ENCODE measurements at regions not wholly inside any gene's neighbourhood (a gene's known extent, or its start where the extent isn't known, plus 50 kb on each side); places are given as distances from the start of the nearest gene placed in this dataset.

DNA sequence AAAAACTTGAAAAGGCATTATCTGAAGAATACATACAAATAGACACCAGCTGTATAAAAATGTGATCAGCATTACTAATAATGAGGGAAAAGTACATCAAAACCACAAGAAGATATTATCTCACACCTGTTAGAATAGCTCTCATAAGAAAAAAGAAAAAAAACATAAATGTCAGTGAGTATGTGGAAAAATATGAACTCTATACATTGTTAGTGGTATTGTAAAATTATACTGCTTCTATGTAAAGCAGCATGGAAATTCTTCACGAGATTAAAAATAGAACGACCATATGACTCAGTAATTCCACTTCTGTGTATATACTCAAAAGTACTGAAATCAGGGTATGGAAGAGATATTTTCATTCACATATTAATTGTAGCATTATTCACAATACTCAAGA is 1146.4 kb downstream of the SLITRK5 start:
- H2BK5ac ChIP-seq (ENCODE audit: low read depth, low read length, poor library complexity) = no peak overlapping the region
- no CpG with 5 or more reads among the region's 2 CpGs for WGBS (ENCODE audit: extremely low coverage, insufficient coverage, insufficient read length)
- H2BK12ac ChIP-seq (ENCODE audit: low read length) = no peak overlapping the region
- DNase-seq = no peak
- no peak overlapping the region for H2BK120ac ChIP-seq (ENCODE audit: insufficient read depth, low read length, poor library complexity)
- no peak overlapping the region for H2AK5ac ChIP-seq (ENCODE audit: low read length)
- no peak overlapping the region for H3K4ac ChIP-seq (ENCODE audit: low read depth, low read length)
- H3K79me2 ChIP-seq (ENCODE audit: control insufficient read depth, insufficient read depth, low read length, poor library complexity) = no peaks in the 10 kb centered on the region
- H3K9me3 ChIP-seq (ENCODE audit: insufficient read depth, low read depth, low read length) = no peaks in the 10 kb centered on the region
- no peak overlapping the region for H3K14ac ChIP-seq (ENCODE audit: low read length)
- H3K9ac ChIP-seq (ENCODE audit: low read length) = no peak overlapping the region
- no peaks in the 10 kb centered on the region for H3K4me1 ChIP-seq (ENCODE audit: control insufficient read depth in 1 of 2, insufficient read depth in 2 of 2, low read length in 2 of 2)
- no peak overlapping the region for H4K8ac ChIP-seq (ENCODE audit: low read depth, low read length)
- no peak overlapping the region for H4K91ac ChIP-seq (ENCODE audit: low read depth, low read length)
- H3K79me1 ChIP-seq (ENCODE audit: low read length) = no peaks in the 10 kb centered on the region
- no peak overlapping the region for H3K4me3 ChIP-seq (ENCODE audit: low read depth, low read length)
- no peak overlapping the region for H3K4me2 ChIP-seq (ENCODE audit: low read length)
- H3K27me3 ChIP-seq (ENCODE audit: insufficient read depth, low read length) = no peaks in the 10 kb centered on the region
- H4K12ac ChIP-seq (ENCODE audit: low read depth, low read length) = no peak overlapping the region
- H2AFZ ChIP-seq (ENCODE audit: insufficient read depth, low read length, poor library complexity) = no peak overlapping the region
- no peak overlapping the region for H3K23ac ChIP-seq (ENCODE audit: low read length)
- no peaks in the 10 kb centered on the region for H3K36me3 ChIP-seq (ENCODE audit: control insufficient read depth in 1 of 2, insufficient read depth in 2 of 2, low read length in 2 of 2)
- no peak overlapping the region for H3K27ac ChIP-seq (ENCODE audit: low read depth, low read length)
- H3K18ac ChIP-seq (ENCODE audit: low read length) = no peak overlapping the region

DNA sequence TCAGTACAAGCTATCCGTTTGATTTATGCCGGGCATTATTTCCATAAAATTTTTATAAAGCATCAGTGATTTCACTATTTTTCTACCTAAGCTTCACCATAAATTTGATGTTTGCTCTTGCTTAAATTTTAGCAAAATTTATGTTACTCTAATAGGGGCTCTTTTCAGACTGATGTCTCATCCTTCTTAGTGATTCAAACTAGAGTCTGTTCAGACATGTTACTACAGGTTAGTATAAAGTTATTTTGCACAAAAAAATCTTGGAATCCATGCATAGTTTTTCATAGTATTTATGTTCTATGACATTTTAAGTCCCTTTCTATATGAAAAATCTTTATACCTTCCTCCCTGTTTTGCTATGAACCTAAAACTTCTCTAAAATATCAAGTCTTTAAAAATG is 1151.9 kb downstream of the SLITRK5 start:
- Histone ChIP-seq H3K27me3 (ENCODE audit: insufficient read depth, low read length) (no peaks in the 10 kb centered on the region), H3K9me3 (ENCODE audit: insufficient read depth, low read depth, low read length) (no peaks in the 10 kb centered on the region), H3K36me3 (ENCODE audit: control insufficient read depth in 1 of 2, insufficient read depth in 2 of 2, low read length in 2 of 2) (no peaks in the 10 kb centered on the region), H3K4me2 (ENCODE audit: low read length) (no peak overlapping the region), H2BK120ac (ENCODE audit: insufficient read depth, low read length, poor library complexity) (no peak overlapping the region), H3K27ac (ENCODE audit: low read depth, low read length) (no peak overlapping the region), H4K8ac (ENCODE audit: low read depth, low read length) (no peak overlapping the region), H2BK12ac (ENCODE audit: low read length) (no peak overlapping the region), H4K12ac (ENCODE audit: low read depth, low read length) (no peak overlapping the region), H2AK5ac (ENCODE audit: low read length) (no peak overlapping the region), H4K91ac (ENCODE audit: low read depth, low read length) (no peak overlapping the region), H2AFZ (ENCODE audit: insufficient read depth, low read length, poor library complexity) (no peak overlapping the region), H3K23ac (ENCODE audit: low read length) (no peak overlapping the region), H2BK5ac (ENCODE audit: low read depth, low read length, poor library complexity) (no peak overlapping the region), H3K4ac (ENCODE audit: low read depth, low read length) (no peak overlapping the region), H3K14ac (ENCODE audit: low read length) (no peak overlapping the region), H3K79me1 (ENCODE audit: low read length) (no peaks in the 10 kb centered on the region), H3K79me2 (ENCODE audit: control insufficient read depth, insufficient read depth, low read length, poor library complexity) (no peaks in the 10 kb centered on the region), H3K9ac (ENCODE audit: low read length) (no peak overlapping the region), H3K18ac (ENCODE audit: low read length) (no peak overlapping the region), H3K4me3 (ENCODE audit: low read depth, low read length) (no peak overlapping the region), H3K4me1 (ENCODE audit: control insufficient read depth in 1 of 2, insufficient read depth in 2 of 2, low read length in 2 of 2) (no peaks in the 10 kb centered on the region)
- WGBS (ENCODE audit: extremely low coverage, insufficient coverage, insufficient read length) = no CpG with 5 or more reads among the region's 2 CpGs
- no peak for DNase-seq

DNA sequence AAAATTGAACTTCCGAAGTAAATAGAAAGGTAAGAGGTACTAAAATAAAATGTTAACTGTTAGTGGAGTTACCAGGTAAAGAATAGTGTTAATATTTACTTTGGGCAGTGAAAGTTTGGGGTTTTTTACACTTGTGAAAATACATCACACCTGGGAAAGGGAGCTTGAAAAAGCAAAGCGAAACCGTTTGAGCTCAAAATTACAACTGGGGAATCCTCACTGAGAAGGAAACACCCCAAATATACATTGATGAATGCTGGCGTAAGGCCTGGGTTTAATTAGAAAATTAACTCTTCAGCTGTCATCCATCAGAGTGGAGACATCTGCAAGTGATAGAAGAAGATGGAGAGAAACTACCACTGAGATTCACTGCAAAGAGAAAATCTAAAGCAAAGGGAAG is 1153.0 kb downstream of the SLITRK5 start:
- WGBS (ENCODE audit: extremely low coverage, insufficient coverage, insufficient read length) = no CpG with 5 or more reads among the region's 4 CpGs
- Histone ChIP-seq H3K36me3 (ENCODE audit: control insufficient read depth in 1 of 2, insufficient read depth in 2 of 2, low read length in 2 of 2) (no peaks in the 10 kb centered on the region), H3K27ac (ENCODE audit: low read depth, low read length) (no peak overlapping the region), H4K91ac (ENCODE audit: low read depth, low read length) (no peak overlapping the region), H2BK120ac (ENCODE audit: insufficient read depth, low read length, poor library complexity) (no peak overlapping the region), H3K79me1 (ENCODE audit: low read length) (no peaks in the 10 kb centered on the region), H3K4ac (ENCODE audit: low read depth, low read length) (no peak overlapping the region), H4K8ac (ENCODE audit: low read depth, low read length) (no peak overlapping the region), H3K23ac (ENCODE audit: low read length) (no peak overlapping the region), H3K4me3 (ENCODE audit: low read depth, low read length) (no peak overlapping the region), H4K12ac (ENCODE audit: low read depth, low read length) (no peak overlapping the region), H3K27me3 (ENCODE audit: insufficient read depth, low read length) (no peaks in the 10 kb centered on the region), H2AFZ (ENCODE audit: insufficient read depth, low read length, poor library complexity) (no peak overlapping the region), H3K14ac (ENCODE audit: low read length) (no peak overlapping the region), H2BK12ac (ENCODE audit: low read length) (no peak overlapping the region), H3K9me3 (ENCODE audit: insufficient read depth, low read depth, low read length) (no peaks in the 10 kb centered on the region), H3K79me2 (ENCODE audit: control insufficient read depth, insufficient read depth, low read length, poor library complexity) (no peaks in the 10 kb centered on the region), H2BK5ac (ENCODE audit: low read depth, low read length, poor library complexity) (no peak overlapping the region), H3K4me1 (ENCODE audit: control insufficient read depth in 1 of 2, insufficient read depth in 2 of 2, low read length in 2 of 2) (no peaks in the 10 kb centered on the region), H2AK5ac (ENCODE audit: low read length) (no peak overlapping the region), H3K4me2 (ENCODE audit: low read length) (no peak overlapping the region), H3K18ac (ENCODE audit: low read length) (no peak overlapping the region), H3K9ac (ENCODE audit: low read length) (no peak overlapping the region)
- DNase-seq = no peak

DNA sequence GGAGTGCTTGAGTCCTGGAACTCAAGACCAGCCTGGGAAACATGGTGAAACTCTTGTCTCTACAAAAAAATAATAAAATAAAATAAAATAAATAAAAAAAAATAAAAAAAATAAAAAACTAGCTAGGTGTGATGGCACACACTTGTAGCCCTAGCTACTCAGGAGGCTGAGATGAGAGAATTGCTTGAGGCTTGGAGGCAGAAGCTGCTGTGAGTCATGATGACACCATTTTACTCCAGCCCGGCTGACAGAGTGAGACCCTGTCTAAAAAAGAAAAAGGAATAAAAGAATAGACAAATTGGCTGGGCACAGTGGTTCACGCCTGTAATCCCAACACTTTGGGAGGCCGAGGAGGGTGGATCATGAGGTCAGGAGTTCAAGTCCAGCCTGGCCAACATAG is 1168.9 kb downstream of the SLITRK5 start:
- H3K79me2 ChIP-seq (ENCODE audit: control insufficient read depth, insufficient read depth, low read length, poor library complexity) = no peaks in the 10 kb centered on the region
- no peak overlapping the region for H3K4me3 ChIP-seq (ENCODE audit: low read depth, low read length)
- H2BK5ac ChIP-seq (ENCODE audit: low read depth, low read length, poor library complexity) = no peak overlapping the region
- no peak overlapping the region for H3K14ac ChIP-seq (ENCODE audit: low read length)
- H3K9ac ChIP-seq (ENCODE audit: low read length) = no peak overlapping the region
- H3K18ac ChIP-seq (ENCODE audit: low read length) = no peak overlapping the region
- H3K4me1 ChIP-seq (ENCODE audit: control insufficient read depth in 1 of 2, insufficient read depth in 2 of 2, low read length in 2 of 2) = no peaks in the 10 kb centered on the region
- DNase-seq = no peak
- no peaks in the 10 kb centered on the region for H3K9me3 ChIP-seq (ENCODE audit: insufficient read depth, low read depth, low read length)
- H4K8ac ChIP-seq (ENCODE audit: low read depth, low read length) = no peak overlapping the region
- H2AFZ ChIP-seq (ENCODE audit: insufficient read depth, low read length, poor library complexity) = no peak overlapping the region
- no peak overlapping the region for H4K12ac ChIP-seq (ENCODE audit: low read depth, low read length)
- WGBS (ENCODE audit: extremely low coverage, insufficient coverage, insufficient read length) = no CpG with 5 or more reads among the region's 3 CpGs
- no peak overlapping the region for H2BK12ac ChIP-seq (ENCODE audit: low read length)
- no peak overlapping the region for H3K27ac ChIP-seq (ENCODE audit: low read depth, low read length)
- H4K91ac ChIP-seq (ENCODE audit: low read depth, low read length) = no peak overlapping the region
- no peak overlapping the region for H2AK5ac ChIP-seq (ENCODE audit: low read length)
- no peak overlapping the region for H3K4ac ChIP-seq (ENCODE audit: low read depth, low read length)
- H3K27me3 ChIP-seq (ENCODE audit: insufficient read depth, low read length) = no peaks in the 10 kb centered on the region
- no peak overlapping the region for H3K4me2 ChIP-seq (ENCODE audit: low read length)
- H3K23ac ChIP-seq (ENCODE audit: low read length) = no peak overlapping the region
- H3K79me1 ChIP-seq (ENCODE audit: low read length) = no peaks in the 10 kb centered on the region
- no peak overlapping the region for H2BK120ac ChIP-seq (ENCODE audit: insufficient read depth, low read length, poor library complexity)
- H3K36me3 ChIP-seq (ENCODE audit: control insufficient read depth in 1 of 2, insufficient read depth in 2 of 2, low read length in 2 of 2) = no peaks in the 10 kb centered on the region

All from trophoblast cell (in vitro differentiated cells and primary cell).